HG02623 (cell line): ENCODE measurements at regions not wholly inside any gene's neighbourhood (a gene's known extent, or its start where the extent isn't known, plus 50 kb on each side); places are given as distances from the start of the nearest gene placed in this dataset.

ENCODE experiments used
- ATAC-seq: cut with Tn5 transposase; IDR thresholded peaks from one replicate; pipeline ENCODE4 v1.9.1; 2021; ENCODE audit warnings: moderate library complexity; ENCODE audit not compliant: unreplicated experiment

DNA sequence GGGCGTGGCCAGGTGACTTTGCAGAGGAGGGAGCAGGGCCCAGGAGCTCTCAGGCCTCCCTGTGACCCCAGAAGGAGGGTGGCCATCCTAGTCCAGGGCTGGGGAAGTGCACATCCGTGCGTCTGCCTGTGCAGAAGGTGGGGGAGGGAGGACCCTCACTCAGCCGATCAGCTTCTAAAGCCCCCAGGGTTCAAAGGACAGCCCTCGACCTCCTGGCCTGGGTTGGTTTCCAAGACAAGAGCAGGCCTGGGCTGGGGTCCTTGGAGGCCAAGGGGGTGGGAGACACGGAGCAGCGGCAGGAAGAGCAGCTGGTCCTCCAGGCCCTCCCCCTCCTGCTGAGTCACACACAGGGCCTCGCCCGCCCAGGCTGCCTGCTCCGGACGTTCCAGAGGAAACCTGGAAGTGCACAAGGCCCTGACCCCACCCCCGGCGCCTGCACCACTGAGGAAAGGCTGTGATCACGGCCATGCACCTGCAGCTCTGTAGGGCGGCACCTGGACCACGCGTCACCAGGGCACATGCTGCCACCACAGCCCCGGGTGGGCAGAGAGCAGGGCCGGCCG, 67.1 kb upstream of the ZNF469 start:
- no peak for ATAC-seq

DNA sequence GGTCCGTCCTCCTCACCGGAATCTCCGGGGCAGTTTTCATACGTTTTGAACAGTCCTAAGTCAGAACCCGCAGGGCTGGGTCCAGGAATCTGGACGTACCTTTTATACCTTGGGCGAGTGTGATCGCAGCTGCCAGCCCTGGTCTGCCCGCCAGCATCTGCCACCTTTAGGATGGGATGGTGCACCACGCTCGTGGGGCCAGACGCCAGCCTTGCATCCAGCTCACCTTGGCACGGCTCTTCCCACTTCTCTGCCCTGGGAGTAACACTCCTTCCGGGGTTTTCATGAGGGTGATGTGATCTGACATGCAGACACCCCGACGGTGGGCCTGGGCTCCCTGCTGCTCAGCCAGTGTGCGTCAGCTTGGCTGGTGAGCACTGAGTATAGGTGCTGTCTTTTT, 66.6 kb upstream of the ZNF469 start:
- ATAC-seq: no peak

DNA sequence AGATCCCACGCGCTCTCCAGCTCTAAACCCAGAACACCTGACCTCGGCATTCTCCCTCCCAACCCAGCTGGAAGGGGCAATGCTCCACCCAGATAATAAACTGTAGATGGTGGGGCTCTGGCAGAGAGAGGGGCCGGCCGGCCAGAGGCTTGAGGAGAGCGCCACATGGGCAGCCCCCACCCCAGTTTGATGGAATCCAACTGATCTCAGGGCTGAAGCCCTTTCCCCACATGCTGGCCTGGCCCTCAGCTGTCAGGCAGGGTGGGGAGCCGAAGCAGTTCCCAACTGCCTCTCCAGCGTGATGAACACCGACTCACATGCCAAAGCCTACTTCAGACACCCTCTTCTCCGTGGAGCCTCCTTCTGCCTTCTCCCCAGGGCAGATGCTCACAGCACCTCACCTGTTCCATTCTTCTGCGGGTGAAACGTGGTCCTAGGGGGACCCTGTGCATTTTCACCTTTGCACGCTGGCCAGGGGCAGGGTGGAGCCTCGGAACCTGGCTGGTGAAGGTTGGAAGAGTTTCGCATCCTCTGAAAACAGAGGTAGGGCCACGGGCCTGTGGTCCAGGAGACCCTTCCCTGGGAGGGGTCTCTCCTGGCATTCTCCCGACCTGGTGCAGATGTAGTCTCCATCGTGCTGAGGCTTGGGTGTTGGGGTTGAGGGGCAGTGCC, 65.7 kb upstream of the ZNF469 start:
- ATAC-seq: no peak

- no peak for ATAC-seq
Observed at GRCh38 chr16:88317613-88317965, 65.2 kb upstream of the ZNF469 start.

DNA sequence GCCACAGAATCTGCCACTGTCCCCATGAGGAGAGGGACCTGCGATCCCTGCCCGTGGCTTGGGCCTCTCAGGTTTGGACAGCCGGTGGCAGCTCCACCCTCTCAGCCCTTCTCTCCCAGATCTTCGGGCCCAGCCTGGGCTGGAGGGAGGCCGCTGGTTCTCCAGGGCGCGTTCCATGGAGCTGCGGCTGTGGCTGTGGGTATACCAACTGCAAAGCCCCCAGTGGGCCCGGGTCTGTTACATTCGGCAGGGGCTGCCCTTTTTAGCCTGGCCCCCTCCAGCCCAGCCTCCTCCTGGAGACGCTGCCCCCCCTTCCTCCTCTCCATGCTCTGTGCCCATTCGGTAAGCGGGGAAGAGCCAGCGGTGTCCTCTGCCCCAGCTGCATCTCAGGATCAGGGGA, 64.7 kb upstream of the ZNF469 start:
- no peak for ATAC-seq

DNA sequence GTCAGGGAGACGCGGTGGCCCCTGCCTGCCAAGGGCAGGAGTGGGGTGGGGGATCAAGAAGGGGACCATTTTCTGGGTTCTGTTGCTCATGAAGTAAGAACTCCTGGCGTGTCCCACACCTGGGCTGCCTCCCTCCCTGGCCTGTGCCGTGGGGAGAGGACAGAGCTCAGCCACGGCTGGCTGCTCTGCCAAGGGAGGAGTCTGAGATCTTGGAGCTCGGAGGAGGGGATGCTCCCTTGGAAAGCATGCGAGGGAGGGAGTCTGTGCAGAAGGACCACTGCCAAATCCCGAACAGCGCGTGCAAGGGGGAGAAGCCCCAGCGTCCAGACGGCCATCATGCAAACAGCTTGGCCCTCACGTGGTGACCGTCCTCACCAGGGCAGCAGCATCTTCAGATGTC, 64.2 kb upstream of the ZNF469 start:
- no peak for ATAC-seq

GRCh38 chr16:88319116-88319965, 63.4 kb upstream of the ZNF469 start:
- ATAC-seq: no peak

DNA sequence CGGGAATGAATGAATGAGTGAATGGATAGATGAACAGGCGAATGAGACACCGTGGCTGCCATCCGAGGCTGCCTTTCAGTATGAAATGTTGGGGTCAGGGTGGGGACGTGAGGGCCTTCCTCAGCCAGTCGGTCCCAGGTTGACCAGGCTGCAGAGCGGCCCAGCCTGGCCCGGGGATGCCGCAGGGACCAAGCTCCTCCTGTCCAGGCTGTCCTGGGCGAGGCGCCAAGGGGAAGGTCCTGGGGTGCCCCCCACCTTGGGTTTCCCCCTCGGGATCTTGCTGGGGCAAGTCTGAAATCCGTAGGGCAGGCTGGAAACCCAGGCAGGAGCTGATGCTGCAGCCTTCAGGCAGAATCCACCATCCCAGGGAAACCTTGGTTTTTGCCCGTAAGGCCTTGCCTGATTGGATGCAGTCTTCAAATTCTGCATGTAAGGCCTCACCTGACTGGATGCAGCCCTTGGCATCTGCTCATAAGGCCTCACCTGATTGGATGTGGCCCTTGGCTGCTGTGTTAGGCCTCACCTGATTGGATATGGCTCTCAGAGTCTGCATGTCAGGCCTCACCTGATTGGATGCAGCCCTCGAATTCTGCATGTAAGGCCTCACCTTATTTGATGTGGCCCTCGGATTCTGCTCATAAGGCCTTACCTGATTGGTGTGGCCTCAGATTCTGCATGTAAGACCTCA, 61.7 kb upstream of the ZNF469 start:
- no peak for ATAC-seq

GRCh38 chr16:88321635-88322499, 60.9 kb upstream of the ZNF469 start:
- ATAC-seq: no peak

DNA sequence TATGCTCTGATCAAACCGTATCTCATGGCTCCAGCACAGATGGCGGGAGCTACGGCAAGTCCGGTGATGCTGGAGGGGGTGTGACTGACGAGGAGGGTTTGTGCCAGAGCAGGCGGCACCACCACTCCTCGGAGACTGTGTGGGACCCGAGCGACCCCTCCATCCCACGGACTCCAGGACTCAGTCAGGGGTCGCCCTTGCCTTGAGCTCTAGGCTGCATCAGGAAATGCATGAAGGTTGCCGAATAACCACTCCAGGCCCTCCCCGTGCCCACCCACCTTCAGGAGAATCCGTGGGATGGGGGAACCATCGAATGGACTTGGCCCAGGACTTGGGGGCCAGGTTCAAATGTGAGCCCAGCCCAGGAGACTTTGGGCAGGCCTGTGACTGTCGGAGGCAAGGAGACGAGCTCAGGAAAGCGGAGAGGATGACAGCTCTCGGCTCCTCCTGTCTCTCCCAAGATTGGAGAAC, 60.2 kb upstream of the ZNF469 start:
- ATAC-seq: no peak

- ATAC-seq: no peak
Observed at GRCh38 chr16:88323041-88323440, 59.7 kb upstream of the ZNF469 start.

- ATAC-seq: no peak
Observed at GRCh38 chr16:88323546-88324330, 59.0 kb upstream of the ZNF469 start.

- no peak for ATAC-seq
Observed at GRCh38 chr16:88325087-88325750, 57.5 kb upstream of the ZNF469 start.

- no peak for ATAC-seq
Observed at GRCh38 chr16:88325976-88326375, 56.8 kb upstream of the ZNF469 start.

DNA sequence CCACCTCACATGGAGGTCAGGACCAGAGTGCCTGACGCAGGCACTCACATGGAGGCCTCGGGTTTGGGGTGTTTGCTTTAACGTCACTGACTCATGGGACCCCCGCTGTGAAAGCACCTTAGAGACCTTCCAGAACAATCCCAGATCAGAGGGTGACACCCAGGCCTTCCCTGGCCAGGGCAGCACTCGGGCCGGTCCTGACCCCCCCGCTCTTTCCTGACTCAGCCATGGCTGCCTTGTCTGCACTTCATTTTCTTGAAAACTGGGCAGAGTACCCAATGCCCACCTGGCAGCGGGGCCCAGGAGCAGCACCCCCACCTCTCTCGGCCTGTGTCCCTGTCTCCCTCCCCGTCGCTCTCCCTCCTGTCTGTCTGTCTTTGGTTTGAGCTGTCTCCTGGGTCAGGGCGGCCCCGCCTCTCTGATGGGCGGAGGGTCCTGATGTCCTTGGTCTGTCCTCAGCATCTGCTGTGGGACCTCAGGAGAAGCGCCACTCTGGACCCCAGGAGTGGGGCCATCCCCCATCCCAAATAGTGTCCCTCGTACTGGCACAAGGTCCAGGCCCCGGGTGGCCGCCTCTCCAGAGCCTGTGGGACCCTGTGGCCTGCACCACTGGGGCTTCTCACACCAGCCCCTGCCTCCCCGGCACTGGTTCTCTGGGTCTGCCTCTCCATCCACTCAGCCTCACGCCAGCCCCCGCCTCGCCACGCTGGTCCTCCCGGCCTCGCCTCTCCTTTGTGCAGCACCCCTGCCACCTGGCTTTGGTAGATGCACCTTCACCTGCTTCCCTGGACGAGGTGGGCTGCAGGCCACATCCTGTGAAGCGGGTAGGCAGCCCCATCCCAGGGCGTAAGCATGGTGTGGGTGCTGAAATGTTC, 55.9 kb upstream of the ZNF469 start:
- ATAC-seq: no peak

DNA sequence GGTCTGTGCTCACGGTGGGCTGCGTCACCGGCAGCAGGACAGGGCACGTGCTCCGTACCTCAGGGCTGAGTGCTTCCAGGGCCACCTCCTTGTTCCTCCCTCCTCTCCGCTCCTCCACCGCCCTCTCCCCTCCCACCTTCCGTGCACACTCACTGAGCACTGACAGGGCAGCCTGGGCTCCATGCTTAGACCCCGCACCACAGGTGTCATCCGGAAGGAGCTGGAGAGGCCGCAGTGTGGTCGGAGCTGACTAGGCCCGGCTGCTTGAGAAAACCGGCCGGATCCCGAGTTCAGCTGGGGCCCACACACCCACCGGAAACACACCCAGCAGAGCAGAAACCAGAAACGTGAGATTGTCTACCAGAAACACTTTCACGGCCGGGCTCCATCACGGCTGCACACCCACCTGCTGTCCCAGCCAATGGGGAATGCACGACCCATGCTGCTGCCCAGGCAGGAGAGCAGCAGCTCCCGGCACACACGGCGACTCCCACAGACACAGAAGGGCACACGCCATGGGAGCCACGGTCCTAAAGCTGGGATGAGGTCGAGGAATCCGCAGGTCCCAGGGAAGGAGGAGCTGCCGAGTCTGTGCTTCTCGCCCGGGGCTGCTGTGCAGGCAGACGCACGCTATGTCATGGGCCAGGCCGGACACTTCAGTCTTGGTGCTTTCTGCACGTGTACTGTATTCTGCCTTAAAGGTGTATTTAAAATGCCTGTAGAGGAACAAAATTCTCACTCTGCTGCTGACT, 55.0 kb upstream of the ZNF469 start:
- ATAC-seq: no peak

DNA sequence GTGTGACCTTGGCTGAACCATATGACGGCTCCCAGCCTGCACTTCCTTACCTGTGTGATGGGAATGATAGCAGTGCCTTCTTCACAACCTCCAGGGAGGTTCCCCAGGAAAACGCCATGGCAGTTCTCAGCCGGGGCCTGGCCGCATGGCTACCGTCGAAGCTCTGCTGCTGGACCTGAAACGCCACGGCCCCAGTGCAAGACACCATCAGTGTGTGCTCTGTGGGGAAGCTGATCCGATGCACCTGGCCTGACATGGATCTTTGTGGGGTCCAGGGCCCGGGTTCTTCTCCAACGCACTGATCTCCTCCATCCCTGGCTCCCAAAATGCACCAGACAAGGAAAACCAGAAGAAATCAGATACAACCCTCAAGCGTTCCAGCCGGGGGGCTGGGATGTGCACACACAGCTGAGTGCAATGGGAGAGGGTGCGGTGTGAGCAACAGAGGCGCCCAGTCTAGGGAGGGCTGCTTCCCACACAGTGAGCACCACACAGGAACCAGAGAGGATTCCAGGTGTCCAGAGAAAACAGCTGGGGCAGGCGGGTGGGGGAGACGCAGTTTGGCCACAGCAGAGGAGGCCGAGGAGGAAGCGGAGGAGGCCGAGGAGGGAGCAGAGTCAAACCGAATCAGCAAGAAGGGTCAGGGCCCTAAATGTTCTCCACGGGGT, 54.3 kb upstream of the ZNF469 start:
- ATAC-seq: no peak
